IPS DF 6.9 (cell line): ENCODE measurements at regions not wholly inside any gene's neighbourhood (a gene's known extent, or its start where the extent isn't known, plus 50 kb on each side); places are given as distances from the start of the nearest gene placed in this dataset.
A peak's percentile ranks its signal among the peaks of the same experiment; 100 is the strongest.
"Not testable (repeated sequence)": the region's sequence is repeated elsewhere in the genome, so short reads cannot be mapped to it uniquely, and the experiment has no call there.

ENCODE experiments used
- DNase-seq: peaks from one replicate; pipeline ENCODE4 v3.0.0-alpha.2; 2013; ENCODE audit warnings: low read depth, low spot score
- H3K27ac ChIP-seq: one replicate; pipeline ENCODE4 v1.5.1; 2013; ENCODE audit warnings: low read length, control low read depth
- H3K27me3 ChIP-seq: 2 replicates; pipeline ENCODE4 v1.6.1; 2013; ENCODE audit warnings: mild to moderate bottlenecking, low read length; ENCODE audit not compliant: control insufficient read depth, insufficient read depth
- H3K36me3 ChIP-seq: 2 replicates; pipeline ENCODE4 v1.6.1; 2013; ENCODE audit warnings: low read length; ENCODE audit not compliant: control insufficient read depth, insufficient read depth
- H3K4me1 ChIP-seq: 2 replicates; pipeline ENCODE4 v1.6.1; 2013; ENCODE audit warnings: low read length; ENCODE audit not compliant: control insufficient read depth, insufficient read depth
- H3K4me3 ChIP-seq: 2 replicates; pipeline ENCODE4 v1.5.1; 2013; ENCODE audit warnings: mild to moderate bottlenecking, low read length
- H3K9me3 ChIP-seq: 2 replicates; pipeline ENCODE4 v1.6.1; 2013; ENCODE audit warnings: low read length, inconsistent platforms; ENCODE audit not compliant: control insufficient read depth, insufficient read depth
- WGBS: extraction: QIAGEN DNeasy Blood & Tissue Kit; methylation state at CpG from one replicate; pipeline ENCODE4 v1.1.7; 2013; ENCODE audit warnings: mixed read lengths, missing lambda C conversion rate; ENCODE audit not compliant: insufficient read length, insufficient coverage; 5-methylcytosine and 5-hydroxymethylcytosine counted together

GRCh38 chr7:25732766-25733217 is 419.2 kb upstream of the NFE2L3 start:
- Histone ChIP-seq H3K27ac (no peak overlapping the region), H3K9me3 (no peaks in the 10 kb centered on the region), H3K4me3 (no peak overlapping the region), H3K4me1 (no peaks in the 10 kb centered on the region), H3K27me3 (no peaks in the 10 kb centered on the region), H3K36me3 (no peaks in the 10 kb centered on the region)
- WGBS: no CpG with 5 or more reads among the region's 12 CpGs
- peak; percentile 55 for DNase-seq

- WGBS: no CpG with 5 or more reads among the region's 8 CpGs
- no peaks in the 10 kb centered on the region for H3K9me3 ChIP-seq
Measured at GRCh38 chr7:25735674-25736242, 416.2 kb upstream of the NFE2L3 start.

GRCh38 chr7:25738528-25738927 is 413.5 kb upstream of the NFE2L3 start:
- Histone ChIP-seq H3K4me1 (peaks cover 2% of the 10 kb centered on the region; the same call in 1 of the 2 replicates), H3K9me3 (no peaks in the 10 kb centered on the region), H3K27ac (no peak overlapping the region), H3K27me3 (no peaks in the 10 kb centered on the region), H3K36me3 (no peaks in the 10 kb centered on the region), H3K4me3 (no peak overlapping the region)
- no peak for DNase-seq
- WGBS: no CpG with 5 or more reads among the region's 4 CpGs

More at GRCh38 chr7:25735674-25736242, 416.2 kb upstream of the NFE2L3 start:
- no peaks in the 10 kb centered on the region for H3K27me3 ChIP-seq
- DNase-seq: no peak
- no peak overlapping the region for H3K27ac ChIP-seq
- H3K4me3 ChIP-seq: no peak overlapping the region
- no peaks in the 10 kb centered on the region for H3K36me3 ChIP-seq
- H3K4me1 ChIP-seq: no peaks in the 10 kb centered on the region

GRCh38 chr7:25739143-25739542 is 412.9 kb upstream of the NFE2L3 start:
- no CpG with 5 or more reads among the region's 2 CpGs for WGBS
- DNase-seq: no peak
- peaks cover 3% of the 10 kb centered on the region; the same call in 1 of the 2 replicates for H3K4me1 ChIP-seq
- H3K9me3 ChIP-seq: no peaks in the 10 kb centered on the region
- no peak overlapping the region for H3K4me3 ChIP-seq
- H3K27me3 ChIP-seq: no peaks in the 10 kb centered on the region
- no peak overlapping the region for H3K27ac ChIP-seq
- no peaks in the 10 kb centered on the region for H3K36me3 ChIP-seq

GRCh38 chr7:25742316-25742715 is 409.7 kb upstream of the NFE2L3 start:
- WGBS: no CpG with 5 or more reads among the region's 3 CpGs
- Histone ChIP-seq H3K27ac (no peak overlapping the region), H3K9me3 (no peaks in the 10 kb centered on the region)

GRCh38 chr7:25743670-25744451 is 408.1 kb upstream of the NFE2L3 start:
- DNase-seq, H3K4me3 ChIP-seq, H3K36me3 ChIP-seq, H3K4me1 ChIP-seq, H3K27me3 ChIP-seq, H3K9me3 ChIP-seq, H3K27ac ChIP-seq: not testable (repeated sequence)
- no CpG with 5 or more reads among the region's 37 CpGs for WGBS

More at GRCh38 chr7:25742316-25742715, 409.7 kb upstream of the NFE2L3 start:
- Histone ChIP-seq H3K4me1 (peaks cover 3% of the 10 kb centered on the region; the same call in 1 of the 2 replicates), H3K4me3 (no peak overlapping the region), H3K36me3 (no peaks in the 10 kb centered on the region), H3K27me3 (no peaks in the 10 kb centered on the region)
- no peak for DNase-seq

- no CpG with 5 or more reads among the region's 14 CpGs for WGBS
- no peak for DNase-seq
Measured at GRCh38 chr7:25750744-25751508, 401.1 kb upstream of the NFE2L3 start.

GRCh38 chr7:25752154-25752553 is 399.8 kb upstream of the NFE2L3 start:
- no peak for DNase-seq
- Histone ChIP-seq H3K4me3 (no peak overlapping the region), H3K9me3 (no peaks in the 10 kb centered on the region), H3K4me1 (0 out of 2 replicates have a peak, but pooled peaks cover 2% of the 10 kb centered on the region), H3K27ac (no peak overlapping the region), H3K27me3 (no peaks in the 10 kb centered on the region), H3K36me3 (no peaks in the 10 kb centered on the region)
- 100% methylated on average over 2 of the region's 5 CpGs for WGBS

More at GRCh38 chr7:25750744-25751508, 401.1 kb upstream of the NFE2L3 start:
- no peak overlapping the region for H3K27ac ChIP-seq
- H3K4me3 ChIP-seq: no peak overlapping the region
- no peaks in the 10 kb centered on the region for H3K36me3 ChIP-seq
- H3K27me3 ChIP-seq: no peaks in the 10 kb centered on the region
- no peaks in the 10 kb centered on the region for H3K9me3 ChIP-seq
- 0 out of 2 replicates have a peak, but pooled peaks cover 2% of the 10 kb centered on the region for H3K4me1 ChIP-seq

- WGBS: no CpG with 5 or more reads among the region's 16 CpGs
- H3K9me3 ChIP-seq: no peaks in the 10 kb centered on the region
- H3K4me1 ChIP-seq: 0 out of 2 replicates have a peak, but pooled peaks cover 2% of the 10 kb centered on the region
- DNase-seq: no peak
- no peaks in the 10 kb centered on the region for H3K27me3 ChIP-seq
- no peaks in the 10 kb centered on the region for H3K36me3 ChIP-seq
- H3K4me3 ChIP-seq: no peak overlapping the region
- no peak overlapping the region for H3K27ac ChIP-seq
Measured at GRCh38 chr7:25752967-25753791, 398.8 kb upstream of the NFE2L3 start.
